ENCODE measurements at regions not wholly inside any gene's neighbourhood (a gene's known extent, or its start where the extent isn't known, plus 50 kb on each side); places are given as distances from the start of the nearest gene placed in this dataset.

- Histone ChIP-seq H3K36me3 (replicated peaks; ENCODE audit: insufficient read depth, low read length) (no peaks in the 10 kb centered on the region), H3K9me2 (replicated peaks; ENCODE audit: insufficient read depth, low read length) (no peaks in the 10 kb centered on the region), H3K4me2 (ENCODE audit: low read depth, low read length) (no peak overlapping the region), H3K27ac (ENCODE audit: low read length) (no peak overlapping the region), H3K4me3 (ENCODE audit: low read length) (no peak overlapping the region), H3K4me1 (ENCODE audit: low read length) (no peaks in the 10 kb centered on the region), H3K79me2 (ENCODE audit: low read length) (no peaks in the 10 kb centered on the region), H3K9ac (ENCODE audit: low read length) (no peak overlapping the region), H3K27me3 (replicated peaks; ENCODE audit: insufficient read depth, low read length) (no peaks in the 10 kb centered on the region), H4K20me1 (ENCODE audit: insufficient read depth, low read length) (no peaks in the 10 kb centered on the region), H3K9me3 (replicated peaks; ENCODE audit: insufficient read depth, low read length) (no peaks in the 10 kb centered on the region), H3F3A (ENCODE audit: insufficient read depth, low read length) (no peaks in the 10 kb centered on the region), H2AFZ (ENCODE audit: low read length) (no peak overlapping the region)
- TF ChIP-seq EZH2 (optimal IDR thresholded peaks at IDR 0.05; ENCODE audit: low read depth, low read length) (no peak), EZH2phosphoT487 (IDR thresholded peaks at IDR 0.05; ENCODE audit: low read length) (no peak)
- TF ChIP-seq, protein P1, sequence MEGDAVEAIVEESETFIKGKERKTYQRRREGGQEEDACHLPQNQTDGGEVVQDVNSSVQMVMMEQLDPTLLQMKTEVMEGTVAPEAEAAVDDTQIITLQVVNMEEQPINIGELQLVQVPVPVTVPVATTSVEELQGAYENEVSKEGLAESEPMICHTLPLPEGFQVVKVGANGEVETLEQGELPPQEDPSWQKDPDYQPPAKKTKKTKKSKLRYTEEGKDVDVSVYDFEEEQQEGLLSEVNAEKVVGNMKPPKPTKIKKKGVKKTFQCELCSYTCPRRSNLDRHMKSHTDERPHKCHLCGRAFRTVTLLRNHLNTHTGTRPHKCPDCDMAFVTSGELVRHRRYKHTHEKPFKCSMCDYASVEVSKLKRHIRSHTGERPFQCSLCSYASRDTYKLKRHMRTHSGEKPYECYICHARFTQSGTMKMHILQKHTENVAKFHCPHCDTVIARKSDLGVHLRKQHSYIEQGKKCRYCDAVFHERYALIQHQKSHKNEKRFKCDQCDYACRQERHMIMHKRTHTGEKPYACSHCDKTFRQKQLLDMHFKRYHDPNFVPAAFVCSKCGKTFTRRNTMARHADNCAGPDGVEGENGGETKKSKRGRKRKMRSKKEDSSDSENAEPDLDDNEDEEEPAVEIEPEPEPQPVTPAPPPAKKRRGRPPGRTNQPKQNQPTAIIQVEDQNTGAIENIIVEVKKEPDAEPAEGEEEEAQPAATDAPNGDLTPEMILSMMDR (IDR thresholded peaks at IDR 0.05; ENCODE audit: low read length) = no peak
- DNase-seq = no peak
These were observed 269.1 kb upstream of the UMPS start for GRCh38 chr3:124461126-124461525.

DNA sequence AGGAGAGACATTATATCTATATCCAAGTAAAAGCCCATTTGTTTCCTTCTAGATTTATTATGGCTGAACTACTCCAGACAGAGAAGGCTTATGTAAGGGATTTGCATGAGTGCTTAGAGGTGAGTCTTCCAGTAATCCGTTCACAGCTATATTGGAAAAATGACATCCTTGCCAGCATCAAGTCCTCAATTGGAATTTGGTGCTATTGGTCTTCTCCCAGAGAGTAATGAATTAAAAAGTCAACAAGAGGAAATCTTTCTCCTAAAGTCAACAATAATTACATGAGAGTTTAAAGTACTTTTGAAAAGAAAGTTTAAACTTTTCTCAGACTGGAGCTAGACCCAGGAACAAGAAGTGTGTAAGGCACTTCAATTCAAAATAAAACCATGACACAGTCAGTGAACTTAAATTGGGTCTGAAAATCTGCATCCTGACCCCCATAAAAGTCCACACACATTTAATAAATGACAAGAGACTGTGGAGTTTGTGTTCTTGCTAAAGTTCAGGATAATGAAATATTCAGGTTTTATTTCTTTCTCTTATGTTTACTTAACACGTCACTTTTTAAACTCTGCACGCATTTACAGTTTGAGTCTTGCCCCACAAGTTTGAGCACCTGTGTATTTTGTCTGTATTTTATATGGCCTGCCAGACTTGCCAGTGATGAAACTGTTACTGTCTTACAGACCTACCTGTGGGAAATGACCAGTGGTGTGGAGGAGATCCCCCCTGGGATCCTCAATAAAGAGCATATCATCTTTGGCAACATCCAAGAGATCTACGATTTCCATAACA is 268.2 kb upstream of the UMPS start:
- Histone ChIP-seq H4K20me1 (ENCODE audit: insufficient read depth, low read length) (no peaks in the 10 kb centered on the region), H3K4me2 (ENCODE audit: low read depth, low read length) (no peak overlapping the region), H3K79me2 (ENCODE audit: low read length) (no peaks in the 10 kb centered on the region), H3K9ac (ENCODE audit: low read length) (no peak overlapping the region), H3K9me2 (replicated peaks; ENCODE audit: insufficient read depth, low read length) (no peaks in the 10 kb centered on the region), H3K27me3 (replicated peaks; ENCODE audit: insufficient read depth, low read length) (no peaks in the 10 kb centered on the region), H3K36me3 (replicated peaks; ENCODE audit: insufficient read depth, low read length) (no peaks in the 10 kb centered on the region), H3F3A (ENCODE audit: insufficient read depth, low read length) (no peaks in the 10 kb centered on the region), H2AFZ (ENCODE audit: low read length) (no peak overlapping the region), H3K4me3 (ENCODE audit: low read length) (no peak overlapping the region), H3K4me1 (ENCODE audit: low read length) (no peaks in the 10 kb centered on the region), H3K9me3 (replicated peaks; ENCODE audit: insufficient read depth, low read length) (no peaks in the 10 kb centered on the region), H3K27ac (ENCODE audit: low read length) (no peak overlapping the region)
- TF ChIP-seq, protein P1 (IDR thresholded peaks at IDR 0.05; ENCODE audit: low read length) = no peak
- no peak for TF ChIP-seq EZH2 (optimal IDR thresholded peaks at IDR 0.05; ENCODE audit: low read depth, low read length)
- DNase-seq = no peak

DNA sequence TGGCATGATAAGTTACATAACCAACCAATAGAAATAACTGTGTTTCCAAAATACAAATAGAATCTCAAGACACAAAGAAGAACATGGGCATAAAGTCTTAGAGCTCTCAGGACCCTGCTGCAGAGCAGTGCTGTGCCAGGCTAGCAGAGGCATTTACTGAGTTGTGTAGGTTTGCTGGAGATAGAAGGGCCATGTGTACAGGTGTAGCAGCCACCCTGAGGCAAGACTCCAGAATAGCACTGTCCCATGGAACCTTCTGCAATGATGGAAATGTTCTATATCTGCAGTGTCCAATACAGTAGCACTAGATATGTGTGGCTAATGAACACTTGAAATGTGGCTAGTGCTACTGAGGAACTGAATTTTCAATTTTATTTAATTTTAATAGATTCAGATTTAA is 267.0 kb upstream of the UMPS start:
- H3K9me2 ChIP-seq (replicated peaks; ENCODE audit: insufficient read depth, low read length) = no peaks in the 10 kb centered on the region
- no peaks in the 10 kb centered on the region for H3K79me2 ChIP-seq (ENCODE audit: low read length)
- H3K27ac ChIP-seq (ENCODE audit: low read length) = no peak overlapping the region
- no peak overlapping the region for H3K4me3 ChIP-seq (ENCODE audit: low read length)
- no peaks in the 10 kb centered on the region for H3K27me3 ChIP-seq (replicated peaks; ENCODE audit: insufficient read depth, low read length)
- H3K36me3 ChIP-seq (replicated peaks; ENCODE audit: insufficient read depth, low read length) = no peaks in the 10 kb centered on the region
- TF ChIP-seq EZH2phosphoT487 (IDR thresholded peaks at IDR 0.05; ENCODE audit: low read length) = no peak
- no peak for TF ChIP-seq EZH2 (optimal IDR thresholded peaks at IDR 0.05; ENCODE audit: low read depth, low read length)
- no peak overlapping the region for H3K4me2 ChIP-seq (ENCODE audit: low read depth, low read length)
- H3K4me1 ChIP-seq (ENCODE audit: low read length) = no peaks in the 10 kb centered on the region
- DNase-seq = no peak
- H4K20me1 ChIP-seq (ENCODE audit: insufficient read depth, low read length) = no peaks in the 10 kb centered on the region
- H3F3A ChIP-seq (ENCODE audit: insufficient read depth, low read length) = no peaks in the 10 kb centered on the region
- no peaks in the 10 kb centered on the region for H3K9me3 ChIP-seq (replicated peaks; ENCODE audit: insufficient read depth, low read length)
- H2AFZ ChIP-seq (ENCODE audit: low read length) = no peak overlapping the region
- H3K9ac ChIP-seq (ENCODE audit: low read length) = no peak overlapping the region
